ENCODE measurements at regions not wholly inside any gene's neighbourhood (a gene's known extent, or its start where the extent isn't known, plus 50 kb on each side); places are given as distances from the start of the nearest gene placed in this dataset.
"Not testable (repeated sequence)": the region's sequence is repeated elsewhere in the genome, so short reads cannot be mapped to it uniquely, and the experiment has no call there.

- no peak for TF ChIP-seq CTCF (IDR thresholded peaks at IDR 0.05)
- Histone ChIP-seq H3K4me1 (no peaks in the 10 kb centered on the region), H3K9me3 (no peaks in the 10 kb centered on the region), H3K36me3 (ENCODE audit: insufficient read depth in 1 of 2, low read depth in 1 of 2) (no peaks in the 10 kb centered on the region), H3K27me3 (ENCODE audit: insufficient read depth in 3 of 3, low read length in 2 of 3) (no peaks in the 10 kb centered on the region), H3K27ac (no peak overlapping the region), H3K4me3 (no peak overlapping the region)
- no peak for ATAC-seq
- no peak for DNase-seq
- 79 to 92% (median 91%) methylated on average over 4 of the region's 4 CpGs for WGBS, 3 donors
- intact Hi-C loops (cut with DNase I) = no loop called here
Observed at GRCh38 chr5:92267830-92268229, 884.7 kb upstream of the ARRDC3 start.

GRCh38 chr5:92265804-92266203, 882.7 kb upstream of the ARRDC3 start:
- H3K27ac ChIP-seq = no peak overlapping the region
- H3K36me3 ChIP-seq (ENCODE audit: insufficient read depth in 1 of 2, low read depth in 1 of 2) = no peaks in the 10 kb centered on the region
- intact Hi-C loops (cut with DNase I) = no loop called here
- no peaks in the 10 kb centered on the region for H3K27me3 ChIP-seq (ENCODE audit: insufficient read depth in 3 of 3, low read length in 2 of 3)
- no peak for ATAC-seq
- 80 to 92% (median 90%) methylated on average over 3 of the region's 3 CpGs for WGBS, 3 donors
- no peak overlapping the region for H3K4me3 ChIP-seq
- H3K4me1 ChIP-seq = no peaks in the 10 kb centered on the region
- no peak for DNase-seq
- no peaks in the 10 kb centered on the region for H3K9me3 ChIP-seq
- TF ChIP-seq CTCF (IDR thresholded peaks at IDR 0.05) = no peak

- ATAC-seq; H3K27me3 ChIP-seq (ENCODE audit: insufficient read depth in 3 of 3, low read length in 2 of 3); H3K4me3 ChIP-seq; H3K4me1 ChIP-seq; H3K36me3 ChIP-seq (ENCODE audit: insufficient read depth in 1 of 2, low read depth in 1 of 2); H3K9me3 ChIP-seq; intact Hi-C loops (cut with DNase I); H3K27ac ChIP-seq; DNase-seq: not testable (repeated sequence)
Observed at GRCh38 chr5:92255605-92256004, 872.5 kb upstream of the ARRDC3 start.

GRCh38 chr5:92248518-92248917, 865.4 kb upstream of the ARRDC3 start:
- Histone ChIP-seq H3K27ac (no peak overlapping the region), H3K4me1 (no peaks in the 10 kb centered on the region), H3K9me3 (peaks cover 3% of the 10 kb centered on the region), H3K27me3 (ENCODE audit: insufficient read depth in 3 of 3, low read length in 2 of 3) (no peaks in the 10 kb centered on the region), H3K4me3 (no peak overlapping the region), H3K36me3 (ENCODE audit: insufficient read depth in 1 of 2, low read depth in 1 of 2) (no peaks in the 10 kb centered on the region)
- no peak for ATAC-seq
- 78 to 85% (median 80%) methylated on average over 6 of the region's 6 CpGs for WGBS, 3 donors
- intact Hi-C loops (cut with DNase I) = no loop called here
- no peak for TF ChIP-seq CTCF (IDR thresholded peaks at IDR 0.05)
- no peak for DNase-seq

- H3K36me3 ChIP-seq (ENCODE audit: insufficient read depth in 1 of 2, low read depth in 1 of 2) = no peaks in the 10 kb centered on the region
- ATAC-seq (no peak), DNase-seq (no peak)
- no peaks in the 10 kb centered on the region for H3K4me1 ChIP-seq
- intact Hi-C loops (cut with DNase I) = no loop called here
- no peak overlapping the region for H3K4me3 ChIP-seq
- no peak for TF ChIP-seq CTCF (IDR thresholded peaks at IDR 0.05)
- no peaks in the 10 kb centered on the region for H3K9me3 ChIP-seq
- no peak overlapping the region for H3K27ac ChIP-seq
- H3K27me3 ChIP-seq (ENCODE audit: insufficient read depth in 3 of 3, low read length in 2 of 3) = no peaks in the 10 kb centered on the region
Observed at GRCh38 chr5:92242170-92242569, 859.1 kb upstream of the ARRDC3 start.
